Heart left ventricle (tissue), 16 donors: ENCODE measurements at regions not wholly inside any gene's neighbourhood (a gene's known extent, or its start where the extent isn't known, plus 50 kb on each side); places are given as distances from the start of the nearest gene placed in this dataset.

Experiments used
- ATAC-seq, 4 donors: fragments of 200-7000 bp; cut with Tn5 transposase; one replicate each; pipeline ENCODE4 v1.9.1; 2020 to 2022; ENCODE audit warnings: moderate library complexity in 4 of 4, mild to moderate bottlenecking in 3 of 4, moderate number of reproducible peaks in 1 of 4
- DNase-seq, 5 donors: peaks; one replicate each; pipeline ENCODE4 v3.0.0-alpha.2; 2020
- H3K27ac ChIP-seq, 12 donors: fragments of 200-600 bp; sonication (generic) in 4 of 12; one replicate each; pipeline versions ENCODE4 v1.5.0 to v1.8.0; 2016 to 2022; ENCODE audit warnings: mild to moderate bottlenecking in 2 of 12
- H3K27me3 ChIP-seq, 9 donors: fragments of 200-600 bp; sonication (generic) in 2 of 9; one replicate each; pipeline versions ENCODE4 v1.5.1 to v1.8.0; 2016 to 2022; ENCODE audit warnings: mild to moderate bottlenecking in 3 of 9
- H3K36me3 ChIP-seq, 9 donors: fragments of 200-600 bp; sonication (generic) in 2 of 9; one replicate each; pipeline versions ENCODE4 v1.5.0 to v1.8.0; 2018 to 2022; ENCODE audit warnings: mild to moderate bottlenecking in 2 of 9
- H3K4me1 ChIP-seq, 12 donors: fragments of 200-600 bp; sonication (generic) in 4 of 12; one replicate each; pipeline versions ENCODE4 v1.5.0 to v1.8.0; 2016 to 2022; ENCODE audit warnings: mild to moderate bottlenecking in 3 of 12
- H3K4me3 ChIP-seq, 12 donors: fragments of 200-600 bp; sonication (generic) in 4 of 12; one replicate each; pipeline versions ENCODE4 v1.5.0 to v1.8.0; 2017 to 2022; ENCODE audit warnings: mild to moderate bottlenecking in 9 of 12, moderate library complexity in 4 of 12
- H3K9me3 ChIP-seq, 12 donors: fragments of 200-600 bp; sonication (generic) in 4 of 12; one replicate each; pipeline versions ENCODE4 v1.5.0 to v1.8.0; 2016 to 2022; ENCODE audit warnings: mild to moderate bottlenecking in 1 of 12
- POLR2A ChIP-seq, 2 donors: fragments of 450-650 bp; IDR thresholded peaks; one replicate each; pipeline ENCODE4 v1.6.1; 2017; ENCODE audit warnings: antibody characterized with exemption in 2 of 2, mild to moderate bottlenecking in 2 of 2, moderate library complexity in 2 of 2
- WGBS, 4 donors: extraction: QIAGEN DNeasy Blood & Tissue Kit in 2 of 4; methylation state at CpG; one replicate each; pipeline versions ENCODE4 v1.1.5 to v1.1.7; 2013 to 2018; 5-methylcytosine and 5-hydroxymethylcytosine counted together
- intact Hi-C, 10 donors: fragments of 100-400 bp; cut with DNase I; formaldehyde crosslinking; loops; one replicate each; pipeline versions ENCODE4 v1.11.1 to v1.14.2; 2022
- TF ChIP-seq, protein P1 (sequence below), 12 donors: fragments of 200-600 bp; sonication (generic) in 4 of 12; IDR thresholded peaks; one replicate each; pipeline versions ENCODE4 v1.5.0 to v1.8.0; 2018 to 2022; ENCODE audit warnings: antibody characterized with exemption in 12 of 12, mild to moderate bottlenecking in 5 of 12
- donor health status: ischemic (EF 13 %, LVEDD 7.1; RV severe dilation, severe dysfunction).
- donor health status: healthy with polysubstance abuse.
- donor health status: DM: no; HTN: yes; CAD: no.
- donor health status: DM: no; HTN: no; CAD: no.
- donor health status: ischemic (EF 25% LVEDD 6.9; RV normal size, moderate dysfunction).
- donor health status: ischemic (EF 25% LVEDD 5.7; RV mildly dilated, moderate dysfunction).
- donor health status: healthy.
- donor health status: DM: yes; HTN: yes; CAD: no.
- donor health status: ischemic (EF 35%, LVEDD 5.7; RV mildly dilated, moderate dysfunction).
- donor health status: nonischemic (EF 11% LVEDD 7.7; RV severe dilation, severe dysfunction).
- donor health status: DM: yes; HTN: yes; CAD: no.
- donor health status: PGD.
- donor health status: ischemic (EF 29% LVEDD 5.4; RV normal size, mild dysfunction).
- donor health status: nonischemic (EF 23%, LVEDD 6.1; RV moderate dilation, normal function).

DNA sequence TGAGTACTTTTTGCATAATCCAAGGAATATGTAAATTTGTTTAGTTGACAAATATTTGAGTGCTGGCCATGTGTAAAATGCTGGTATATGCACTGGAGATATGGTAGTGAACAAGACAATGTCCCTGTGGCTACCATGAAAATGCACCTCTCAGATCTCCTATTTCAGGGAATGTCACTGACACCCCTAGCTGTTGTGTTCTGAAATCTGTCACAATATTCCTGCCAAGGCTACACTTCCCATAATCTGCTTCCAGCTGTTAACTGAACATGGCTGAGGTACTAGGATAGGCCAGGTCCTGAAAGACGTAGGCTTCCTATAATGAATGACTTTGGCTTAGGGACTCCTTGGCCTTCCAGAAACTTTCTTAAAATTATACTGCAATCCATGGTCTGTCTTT is 197.8 kb downstream of the ZNF648 start:
- Histone ChIP-seq H3K36me3 (no peaks in the 10 kb centered on the region), H3K27ac (no peak overlapping the region), H3K9me3 (peaks cover 0 to 35% (median 11%) of the 10 kb centered on the region in 12 donors), H3K4me3 (no peak overlapping the region), H3K27me3 (no peaks in the 10 kb centered on the region), H3K4me1 (no peaks in the 10 kb centered on the region)
- no peak for ATAC-seq
- intact Hi-C loops = no loop called here
- WGBS, 4 donors = 54 to 75% (median 65%) methylated on average over 1 of the region's 1 CpG
- TF ChIP-seq, protein P1, sequence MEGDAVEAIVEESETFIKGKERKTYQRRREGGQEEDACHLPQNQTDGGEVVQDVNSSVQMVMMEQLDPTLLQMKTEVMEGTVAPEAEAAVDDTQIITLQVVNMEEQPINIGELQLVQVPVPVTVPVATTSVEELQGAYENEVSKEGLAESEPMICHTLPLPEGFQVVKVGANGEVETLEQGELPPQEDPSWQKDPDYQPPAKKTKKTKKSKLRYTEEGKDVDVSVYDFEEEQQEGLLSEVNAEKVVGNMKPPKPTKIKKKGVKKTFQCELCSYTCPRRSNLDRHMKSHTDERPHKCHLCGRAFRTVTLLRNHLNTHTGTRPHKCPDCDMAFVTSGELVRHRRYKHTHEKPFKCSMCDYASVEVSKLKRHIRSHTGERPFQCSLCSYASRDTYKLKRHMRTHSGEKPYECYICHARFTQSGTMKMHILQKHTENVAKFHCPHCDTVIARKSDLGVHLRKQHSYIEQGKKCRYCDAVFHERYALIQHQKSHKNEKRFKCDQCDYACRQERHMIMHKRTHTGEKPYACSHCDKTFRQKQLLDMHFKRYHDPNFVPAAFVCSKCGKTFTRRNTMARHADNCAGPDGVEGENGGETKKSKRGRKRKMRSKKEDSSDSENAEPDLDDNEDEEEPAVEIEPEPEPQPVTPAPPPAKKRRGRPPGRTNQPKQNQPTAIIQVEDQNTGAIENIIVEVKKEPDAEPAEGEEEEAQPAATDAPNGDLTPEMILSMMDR (IDR thresholded peaks at IDR 0.05) = no peak
- TF ChIP-seq POLR2A (IDR thresholded peaks at IDR 0.05) = no peak
- no peak for DNase-seq

DNA sequence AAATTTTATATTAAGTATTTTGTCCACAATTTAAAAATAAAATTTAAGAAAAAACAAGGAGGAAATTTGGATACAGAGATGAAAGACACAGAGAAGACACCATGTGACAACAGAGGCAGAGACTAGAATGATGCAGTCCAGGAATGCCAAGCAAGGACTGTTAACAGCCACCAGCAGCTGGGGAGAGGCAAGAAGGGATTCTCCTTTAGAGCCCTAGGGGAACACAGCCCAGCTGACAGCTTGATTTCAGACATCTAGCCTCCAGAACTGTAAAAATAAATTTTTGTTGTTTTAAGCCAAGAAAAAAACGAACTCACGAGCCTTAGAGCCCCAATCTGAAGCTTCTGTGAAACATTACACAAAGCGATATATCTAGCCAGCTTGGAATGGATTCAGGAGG is 198.5 kb downstream of the ZNF648 start:
- ATAC-seq = no peak
- intact Hi-C loops = no loop called here
- H3K27ac ChIP-seq = no peak overlapping the region
- no peak for DNase-seq
- H3K27me3 ChIP-seq = no peaks in the 10 kb centered on the region
- H3K9me3 ChIP-seq = peaks cover 0 to 35% (median 11%) of the 10 kb centered on the region in 12 donors
- H3K4me3 ChIP-seq = no peak overlapping the region
- no peaks in the 10 kb centered on the region for H3K4me1 ChIP-seq
- WGBS, 4 donors = 71 to 78% (median 75%) methylated on average over 3 of the region's 3 CpGs
- TF ChIP-seq POLR2A (IDR thresholded peaks at IDR 0.05) = no peak
- TF ChIP-seq, protein P1 (IDR thresholded peaks at IDR 0.05) = no peak
- H3K36me3 ChIP-seq = no peaks in the 10 kb centered on the region

DNA sequence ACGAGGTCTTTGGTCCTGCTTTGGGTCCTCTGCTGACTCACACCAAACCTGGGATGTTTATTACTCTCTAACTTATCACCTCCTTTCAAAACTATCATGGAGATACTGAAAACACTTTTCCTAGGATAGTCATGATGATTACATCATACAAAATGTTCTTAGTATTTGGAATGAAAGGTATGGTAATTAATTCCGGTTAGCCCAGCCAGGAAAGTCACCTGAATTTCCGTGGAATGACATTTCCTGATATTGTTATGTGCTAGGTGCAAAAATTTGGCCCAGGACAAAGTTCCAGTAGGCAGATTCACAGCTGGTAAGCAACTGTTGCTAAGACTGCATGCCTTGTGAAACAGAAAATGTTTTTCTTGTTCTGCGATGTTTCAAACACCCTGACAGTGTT is 203.4 kb downstream of the ZNF648 start:
- intact Hi-C loops = no loop called here
- no peaks in the 10 kb centered on the region for H3K36me3 ChIP-seq
- WGBS, 4 donors = 56 to 62% (median 59%) methylated on average over 4 of the region's 4 CpGs
- H3K27me3 ChIP-seq = no peaks in the 10 kb centered on the region
- ATAC-seq = no peak
- no peaks in the 10 kb centered on the region for H3K4me1 ChIP-seq
- TF ChIP-seq, protein P1 (IDR thresholded peaks at IDR 0.05) = no peak
- no peak for TF ChIP-seq POLR2A (IDR thresholded peaks at IDR 0.05)
- DNase-seq = no peak
- H3K4me3 ChIP-seq = no peak overlapping the region
- no peak overlapping the region for H3K27ac ChIP-seq
- peaks cover 0 to 43% (median 15%) of the 10 kb centered on the region in 12 donors for H3K9me3 ChIP-seq
